COLO668 (cell line): ENCODE measurements at regions not wholly inside any gene's neighbourhood (a gene's known extent, or its start where the extent isn't known, plus 50 kb on each side); places are given as distances from the start of the nearest gene placed in this dataset.

ENCODE experiments used
- DNase-seq: peaks from one replicate; lab custom pipeline; 2025; ENCODE audit not compliant: unreplicated experiment; lab: John Stamatoyannopoulos, UW

DNA sequence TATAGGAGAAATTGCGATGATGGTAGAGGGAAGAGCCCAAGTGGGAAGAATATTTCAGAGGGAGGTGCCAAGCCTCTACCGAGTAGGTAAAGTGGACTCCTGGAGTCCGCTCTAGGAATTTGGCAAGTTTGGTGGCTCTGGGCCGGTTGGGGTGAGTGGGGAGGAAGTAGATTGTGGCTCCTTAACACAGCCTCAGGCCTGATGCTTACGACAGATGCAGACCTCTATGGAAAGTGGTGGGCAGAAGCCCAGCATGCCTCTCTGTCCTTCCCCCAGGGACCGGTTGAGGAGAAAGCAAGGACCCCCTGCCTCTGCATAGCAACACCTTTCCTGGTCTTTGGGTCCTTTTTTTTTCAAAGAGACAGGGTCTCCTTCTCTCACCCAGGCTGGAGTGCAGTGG is 55.9 kb upstream of the SIAH1 start:
- DNase-seq: no peak

DNA sequence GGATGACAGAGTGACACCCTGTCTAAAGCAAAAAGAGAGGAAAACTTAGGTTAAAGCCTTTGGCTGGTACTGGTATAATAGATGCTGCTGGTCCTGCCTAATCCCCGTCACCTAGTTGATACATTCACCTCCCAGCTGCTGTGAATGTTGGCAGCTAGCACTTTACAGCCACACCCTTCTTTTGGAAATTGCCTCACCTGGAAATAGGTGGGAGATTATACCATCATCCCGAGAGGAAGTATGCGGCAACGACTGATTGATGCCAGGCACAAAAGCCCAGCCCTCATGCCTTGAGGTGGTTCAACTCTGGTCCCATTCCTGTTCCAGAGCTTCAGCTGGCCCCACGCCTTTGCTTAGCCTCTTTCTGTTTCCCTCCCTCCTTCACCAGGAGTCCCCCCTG is 53.2 kb upstream of the SIAH1 start:
- DNase-seq: no peak

DNA sequence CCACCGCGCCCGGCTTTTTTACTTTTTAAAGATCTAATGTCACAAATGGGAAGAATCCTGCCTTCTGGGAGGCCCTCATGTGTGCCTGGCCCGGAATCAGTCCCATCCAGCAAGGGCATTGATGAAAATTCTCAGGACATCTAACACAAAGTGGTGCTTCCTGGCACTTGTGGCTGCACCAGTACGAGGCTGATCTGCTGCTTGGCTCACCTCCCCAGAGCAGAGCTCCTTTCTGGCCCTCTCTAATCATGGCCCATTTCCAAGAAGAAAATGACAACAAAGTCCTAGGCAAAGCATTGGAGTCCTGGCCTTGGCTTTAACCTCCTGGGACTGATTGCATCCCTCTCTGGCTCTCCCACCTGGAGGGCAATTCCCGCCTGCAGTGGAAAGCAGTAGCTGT is 50.7 kb upstream of the SIAH1 start:
- no peak for DNase-seq

DNA sequence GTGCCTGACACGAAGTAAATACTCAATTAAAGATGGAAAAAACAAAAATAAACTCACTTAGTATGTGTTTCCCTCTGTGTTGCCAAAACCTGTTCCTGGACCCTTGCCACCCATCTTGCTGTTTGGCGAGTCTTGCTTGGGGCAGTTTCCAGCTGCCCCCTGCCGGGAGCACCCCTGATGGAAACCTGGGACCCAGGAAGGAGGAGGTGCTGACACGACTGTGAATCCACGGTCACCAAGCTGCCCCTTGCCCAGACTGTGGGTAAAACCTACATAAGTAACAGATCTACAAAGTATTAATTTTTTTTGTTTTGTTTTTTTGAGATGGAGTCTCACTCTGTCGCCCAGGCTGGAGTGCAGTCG is 50.1 kb upstream of the SIAH1 start:
- no peak for DNase-seq
